GM18508 (cell line): ENCODE measurements at regions not wholly inside any gene's neighbourhood (a gene's known extent, or its start where the extent isn't known, plus 50 kb on each side); places are given as distances from the start of the nearest gene placed in this dataset.
A peak's percentile ranks its signal among the peaks of the same experiment; 100 is the strongest.

ENCODE experiments used
- ATAC-seq: cut with Tn5 transposase; IDR thresholded peaks from one replicate; pipeline ENCODE4 v1.9.1; 2021; ENCODE audit warnings: moderate number of reproducible peaks; ENCODE audit not compliant: insufficient read depth, unreplicated experiment

GRCh38 chr15:95394186-95395067 is 936.1 kb upstream of the NR2F2 start:
- ATAC-seq = no peak

- ATAC-seq = no peak
Observed at GRCh38 chr15:95400428-95400827, 930.1 kb upstream of the NR2F2 start.

- no peak for ATAC-seq
Observed at GRCh38 chr15:95401587-95401986, 928.9 kb upstream of the NR2F2 start.

- no peak for ATAC-seq
Observed at GRCh38 chr15:95405447-95405846, 925.1 kb upstream of the NR2F2 start.

GRCh38 chr15:95407534-95407933 is 923.0 kb upstream of the NR2F2 start:
- no peak for ATAC-seq

- no peak for ATAC-seq
Observed at GRCh38 chr15:95409211-95409610, 921.3 kb upstream of the NR2F2 start.

- no peak for ATAC-seq
Observed at GRCh38 chr15:95409626-95410310, 920.7 kb upstream of the NR2F2 start.

- no peak for ATAC-seq
Observed at GRCh38 chr15:95410757-95411156, 919.7 kb upstream of the NR2F2 start.

- no peak for ATAC-seq
Observed at GRCh38 chr15:95416576-95416975, 913.9 kb upstream of the NR2F2 start.

- ATAC-seq = no peak
Observed at GRCh38 chr15:95417761-95418160, 912.7 kb upstream of the NR2F2 start.

GRCh38 chr15:95422255-95422654 is 908.2 kb upstream of the NR2F2 start:
- no peak for ATAC-seq

GRCh38 chr15:95425859-95426258 is 904.6 kb upstream of the NR2F2 start:
- no peak for ATAC-seq

GRCh38 chr15:95429345-95429744 is 901.2 kb upstream of the NR2F2 start:
- ATAC-seq = no peak

GRCh38 chr15:95431518-95431917 is 899.0 kb upstream of the NR2F2 start:
- no peak for ATAC-seq

GRCh38 chr15:95432878-95433405 is 897.6 kb upstream of the NR2F2 start:
- ATAC-seq = no peak

GRCh38 chr15:95439922-95440376 is 890.6 kb upstream of the NR2F2 start:
- no peak for ATAC-seq

GRCh38 chr15:95440712-95441111 is 889.8 kb upstream of the NR2F2 start:
- ATAC-seq = no peak

GRCh38 chr15:95442107-95442719 is 888.3 kb upstream of the NR2F2 start:
- no peak for ATAC-seq

GRCh38 chr15:95444860-95445259 is 885.6 kb upstream of the NR2F2 start:
- no peak for ATAC-seq

GRCh38 chr15:95446854-95447253 is 883.6 kb upstream of the NR2F2 start:
- ATAC-seq = peak; percentile 86

- ATAC-seq = no peak
Observed at GRCh38 chr15:95447486-95447885, 883.0 kb upstream of the NR2F2 start.
